Fibroblast of lung (primary cell): ENCODE measurements at regions not wholly inside any gene's neighbourhood (a gene's known extent, or its start where the extent isn't known, plus 50 kb on each side); places are given as distances from the start of the nearest gene placed in this dataset.

ENCODE experiments used
- DNase-seq, 2 donors: peaks; one replicate each; pipeline versions ENCODE4 v3.0.0 to v3.0.0-alpha.2; 2010; ENCODE audit warnings: low read depth in 2 of 2
- H2AFZ ChIP-seq: 2 replicates; pipeline ENCODE4 v1.5.1; 2012; ENCODE audit warnings: low read length, control low read depth, inconsistent platforms
- H3K27ac ChIP-seq: 2 replicates; pipeline ENCODE4 v1.5.1; 2011; ENCODE audit warnings: low read length, control low read depth; ENCODE audit not compliant: insufficient read depth
- H3K27me3 ChIP-seq: 2 replicates; pipeline ENCODE4 v1.5.1; 2011; ENCODE audit warnings: mild to moderate bottlenecking, low read length; ENCODE audit not compliant: control insufficient read depth, insufficient read depth
- H3K36me3 ChIP-seq: 2 replicates; pipeline ENCODE4 v1.5.1; 2011; ENCODE audit warnings: low read length; ENCODE audit not compliant: control insufficient read depth, insufficient read depth
- H3K4me1 ChIP-seq: 2 replicates; pipeline ENCODE4 v1.5.1; 2011; ENCODE audit warnings: low read length; ENCODE audit not compliant: control insufficient read depth, insufficient read depth; ENCODE audit errors: extremely low read depth
- H3K4me2 ChIP-seq: 2 replicates; pipeline ENCODE4 v1.5.1; 2011; ENCODE audit warnings: low read length, control low read depth; ENCODE audit not compliant: insufficient read depth; ENCODE audit errors: extremely low read depth
- H3K4me3 ChIP-seq, 4 experiments: fragments of 200-600 bp in 1 of 4; sonication (generic) in 1 of 4; replicated peaks in 1 of 4; 2 replicates each; pipeline ENCODE4 v1.5.1; 2011 to 2016; ENCODE audit warnings: low read length in 4 of 4, low read depth in 3 of 4, mild to moderate bottlenecking in 3 of 4, control low read depth in 2 of 4, inconsistent platforms in 1 of 4, mixed read lengths in 1 of 4; ENCODE audit not compliant: insufficient read depth in 1 of 4; ENCODE audit errors: control extremely low read depth in 1 of 4
- H3K79me2 ChIP-seq: 2 replicates; pipeline ENCODE4 v1.5.1; 2012; ENCODE audit warnings: mild to moderate bottlenecking, low read length, inconsistent platforms; ENCODE audit not compliant: control insufficient read depth, insufficient read depth
- H3K9ac ChIP-seq: 2 replicates; pipeline ENCODE4 v1.5.1; 2011; ENCODE audit warnings: mild to moderate bottlenecking, low read length, control low read depth; ENCODE audit not compliant: insufficient read depth
- H3K9me3 ChIP-seq: 2 replicates; pipeline ENCODE4 v1.5.1; 2012; ENCODE audit warnings: low read depth, low read length; ENCODE audit not compliant: control insufficient read depth, insufficient read depth
- H4K20me1 ChIP-seq: 2 replicates; pipeline ENCODE4 v1.5.1; 2011; ENCODE audit warnings: low read length; ENCODE audit not compliant: control insufficient read depth, insufficient read depth; ENCODE audit errors: extremely low read depth
- CTCF ChIP-seq, 2 donors: IDR thresholded peaks in 1 of 2; conservative IDR thresholded peaks in 1 of 2; 1 replicate in 1 of 2; 2 replicates in 1 of 2; pipeline ENCODE4 v1.5.1; 2011 to 2012; ENCODE audit warnings: low read length in 2 of 2, control low read depth in 1 of 2, inconsistent platforms in 1 of 2, low read depth in 1 of 2, mild to moderate bottlenecking in 1 of 2
- EZH2 ChIP-seq: IDR thresholded peaks from 2 replicates; pipeline ENCODE4 v1.5.1; 2012; ENCODE audit warnings: low read length, control low read depth, mild to moderate bottlenecking; ENCODE audit errors: missing control alignments

DNA sequence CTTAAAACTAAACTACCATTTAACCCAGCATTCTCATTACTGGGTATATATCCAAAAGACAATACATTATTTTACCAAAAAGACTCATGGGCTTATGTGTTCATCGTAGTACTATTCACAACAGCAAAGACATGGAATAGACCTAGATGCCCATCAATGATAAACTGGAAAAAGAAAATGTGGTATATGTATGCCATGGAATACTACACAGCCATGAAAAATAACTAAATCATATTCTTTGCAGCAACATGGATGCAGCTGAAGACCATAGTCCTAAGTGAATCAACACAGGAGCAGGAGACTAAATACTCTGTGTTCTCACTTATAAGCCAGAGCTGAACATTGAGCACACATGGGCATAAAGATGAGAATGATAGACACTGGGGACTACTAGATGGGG lies 645.1 kb upstream of the B3GALT2 start:
- no peaks in the 10 kb centered on the region for H4K20me1 ChIP-seq
- TF ChIP-seq CTCF (conservative IDR thresholded peaks at IDR 0.05 in 1 of 2, IDR thresholded peaks at IDR 0.05 in 1 of 2; ENCODE audit: low read depth in 1 of 2, low read length in 2 of 2) (no peak), EZH2 (no peak)
- no peak overlapping the region for H3K4me3 ChIP-seq
- no peaks in the 10 kb centered on the region for H3K27me3 ChIP-seq
- H3K36me3 ChIP-seq = no peaks in the 10 kb centered on the region
- no peaks in the 10 kb centered on the region for H3K9me3 ChIP-seq
- DNase-seq = no peak
- H3K79me2 ChIP-seq = no peaks in the 10 kb centered on the region
- H2AFZ ChIP-seq = no peak overlapping the region
- H3K4me1 ChIP-seq = no peaks in the 10 kb centered on the region
- no peak overlapping the region for H3K4me2 ChIP-seq
- H3K27ac ChIP-seq = no peak overlapping the region
- no peak overlapping the region for H3K9ac ChIP-seq

DNA sequence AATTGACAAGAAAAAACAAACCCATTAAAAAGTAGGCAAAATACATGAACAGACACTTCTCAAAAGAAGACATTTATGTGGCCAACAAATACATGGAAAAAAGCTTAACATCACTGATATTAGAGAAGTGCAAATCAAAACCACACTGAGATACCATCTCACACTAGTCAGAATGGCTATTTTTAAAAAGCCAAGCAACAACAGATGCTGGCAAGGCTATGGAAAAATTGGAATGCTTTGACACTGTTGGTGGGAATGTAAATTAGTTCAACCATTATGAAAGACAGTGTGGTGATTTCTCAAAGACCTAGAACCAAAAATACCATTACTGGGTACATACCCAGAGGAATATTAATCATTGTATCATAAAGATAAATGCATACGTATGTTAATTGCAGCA lies 641.1 kb upstream of the B3GALT2 start:
- H3K9me3 ChIP-seq = no peaks in the 10 kb centered on the region
- peak in 1 of 2 donors; percentile 17 for DNase-seq
- no peaks in the 10 kb centered on the region for H3K27me3 ChIP-seq
- H3K79me2 ChIP-seq = no peaks in the 10 kb centered on the region
- H3K4me2 ChIP-seq = no peak overlapping the region
- no peak overlapping the region for H3K4me3 ChIP-seq
- H3K4me1 ChIP-seq = no peaks in the 10 kb centered on the region
- no peak overlapping the region for H3K9ac ChIP-seq
- H3K27ac ChIP-seq = no peak overlapping the region
- no peak overlapping the region for H2AFZ ChIP-seq
- no peaks in the 10 kb centered on the region for H3K36me3 ChIP-seq
- no peaks in the 10 kb centered on the region for H4K20me1 ChIP-seq
- TF ChIP-seq CTCF (conservative IDR thresholded peaks at IDR 0.05 in 1 of 2, IDR thresholded peaks at IDR 0.05 in 1 of 2; ENCODE audit: low read depth in 1 of 2, low read length in 2 of 2) = no peak
- no peak for TF ChIP-seq EZH2

DNA sequence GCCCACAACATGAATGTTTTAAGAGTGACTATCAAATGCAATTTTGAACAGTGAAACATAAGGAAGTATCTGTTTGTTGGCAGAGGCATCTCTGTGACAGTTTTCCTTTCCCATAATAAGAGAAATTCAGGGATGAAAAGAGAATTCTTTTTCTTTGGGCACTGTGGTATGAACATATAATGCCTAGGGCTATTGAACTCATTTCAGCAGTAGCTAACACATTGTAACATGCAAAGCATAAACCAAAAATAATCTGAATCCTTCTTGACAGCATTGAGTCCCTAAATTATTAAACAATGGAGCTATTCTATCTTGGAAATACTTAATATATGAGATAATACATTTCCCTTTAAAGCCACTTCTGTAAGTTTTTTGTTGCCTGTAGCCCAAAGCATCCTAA lies 633.0 kb upstream of the B3GALT2 start:
- no peaks in the 10 kb centered on the region for H3K4me1 ChIP-seq
- H3K79me2 ChIP-seq = no peaks in the 10 kb centered on the region
- DNase-seq = no peak
- H2AFZ ChIP-seq = no peak overlapping the region
- no peaks in the 10 kb centered on the region for H3K27me3 ChIP-seq
- no peak overlapping the region for H3K4me2 ChIP-seq
- no peak overlapping the region for H3K4me3 ChIP-seq
- H3K36me3 ChIP-seq = no peaks in the 10 kb centered on the region
- H3K9ac ChIP-seq = no peak overlapping the region
- TF ChIP-seq CTCF (conservative IDR thresholded peaks at IDR 0.05 in 1 of 2, IDR thresholded peaks at IDR 0.05 in 1 of 2; ENCODE audit: low read depth in 1 of 2, low read length in 2 of 2) (no peak), EZH2 (no peak)
- no peak overlapping the region for H3K27ac ChIP-seq
- H4K20me1 ChIP-seq = no peaks in the 10 kb centered on the region
- no peaks in the 10 kb centered on the region for H3K9me3 ChIP-seq
